RWPE2 (cell line): ENCODE measurements at regions not wholly inside any gene's neighbourhood (a gene's known extent, or its start where the extent isn't known, plus 50 kb on each side); places are given as distances from the start of the nearest gene placed in this dataset.

Experiments used
- ATAC-seq: fragments of 200-7000 bp; cut with Tn5 transposase; 3 replicates; pipeline ENCODE4 v1.9.1; 2021; ENCODE audit warnings: low read depth
- DNase-seq: peaks from one replicate; pipeline ENCODE4 v3.0.0-alpha.2; 2020; ENCODE audit warnings: low spot score
- H3K27ac ChIP-seq: fragments of 450-650 bp; 2 replicates; pipeline ENCODE4 v1.5.1; 2017; ENCODE audit warnings: mild to moderate bottlenecking; ENCODE audit not compliant: poor library complexity, severe bottlenecking
- H3K27me3 ChIP-seq: fragments of 250-450 bp; sonication (Bioruptor Pico); 2 replicates; pipeline ENCODE4 v1.5.1; 2021; ENCODE audit warnings: mild to moderate bottlenecking, moderate library complexity; ENCODE audit not compliant: insufficient read depth, poor library complexity, severe bottlenecking
- H3K36me3 ChIP-seq: fragments of 250-450 bp; sonication (Bioruptor Pico); 2 replicates; pipeline ENCODE4 v1.5.1; 2020; ENCODE audit warnings: low read depth, mild to moderate bottlenecking, moderate library complexity
- H3K4me1 ChIP-seq: fragments of 250-450 bp; sonication (Bioruptor Pico); 2 replicates; pipeline ENCODE4 v1.5.1; 2021; ENCODE audit warnings: mild to moderate bottlenecking, moderate library complexity; ENCODE audit not compliant: insufficient read depth, poor library complexity, severe bottlenecking
- H3K4me3 ChIP-seq: fragments of 250-450 bp; sonication (Bioruptor Pico); 2 replicates; pipeline ENCODE4 v1.5.1; 2021; ENCODE audit warnings: mild to moderate bottlenecking, moderate library complexity; ENCODE audit not compliant: severe bottlenecking
- H3K9me3 ChIP-seq: fragments of 250-450 bp; sonication (Bioruptor Pico); 2 replicates; pipeline ENCODE4 v1.5.1; 2021; ENCODE audit warnings: mild to moderate bottlenecking, moderate library complexity; ENCODE audit not compliant: severe bottlenecking
- CTCF ChIP-seq: fragments of 450-650 bp; IDR thresholded peaks from one replicate; pipeline ENCODE4 v1.5.1; 2017; ENCODE audit warnings: mild to moderate bottlenecking, moderate library complexity; ENCODE audit not compliant: poor library complexity, severe bottlenecking

- no peaks in the 10 kb centered on the region for H3K4me1 ChIP-seq
- no peak for TF ChIP-seq CTCF
- H3K27me3 ChIP-seq = no peaks in the 10 kb centered on the region
- H3K4me3 ChIP-seq = no peak overlapping the region
- H3K9me3 ChIP-seq = peaks cover 1% of the 10 kb centered on the region
- DNase-seq (no peak), ATAC-seq (no peak)
- no peaks in the 10 kb centered on the region for H3K36me3 ChIP-seq
- H3K27ac ChIP-seq = no peak overlapping the region
Measured at GRCh38 chr1:96918406-96918805, 196.8 kb downstream of the PTBP2 start.

GRCh38 chr1:96922181-96922580 lies 200.6 kb downstream of the PTBP2 start:
- Histone ChIP-seq H3K36me3 (no peaks in the 10 kb centered on the region), H3K27ac (no peak overlapping the region), H3K4me3 (no peak overlapping the region), H3K9me3 (peaks cover 9% of the 10 kb centered on the region), H3K4me1 (no peaks in the 10 kb centered on the region), H3K27me3 (no peaks in the 10 kb centered on the region)
- TF ChIP-seq CTCF = no peak
- ATAC-seq (no peak), DNase-seq (no peak)

GRCh38 chr1:96923753-96924152 lies 202.2 kb downstream of the PTBP2 start:
- Histone ChIP-seq H3K36me3 (no peaks in the 10 kb centered on the region), H3K4me1 (no peaks in the 10 kb centered on the region), H3K9me3 (peaks cover 9% of the 10 kb centered on the region), H3K27me3 (no peaks in the 10 kb centered on the region), H3K27ac (no peak overlapping the region), H3K4me3 (no peak overlapping the region)
- TF ChIP-seq CTCF = no peak
- no peak for DNase-seq
- no peak for ATAC-seq

GRCh38 chr1:96926176-96926575 lies 204.6 kb downstream of the PTBP2 start:
- no peak for TF ChIP-seq CTCF
- Histone ChIP-seq H3K36me3 (no peaks in the 10 kb centered on the region), H3K27me3 (no peaks in the 10 kb centered on the region), H3K4me3 (no peak overlapping the region), H3K27ac (no peak overlapping the region), H3K4me1 (no peaks in the 10 kb centered on the region), H3K9me3 (peaks cover 9% of the 10 kb centered on the region)
- DNase-seq = no peak
- ATAC-seq = no peak

- no peak for TF ChIP-seq CTCF
- Histone ChIP-seq H3K27me3 (no peaks in the 10 kb centered on the region), H3K36me3 (no peaks in the 10 kb centered on the region), H3K27ac (no peak overlapping the region), H3K4me3 (no peak overlapping the region), H3K9me3 (peaks cover 9% of the 10 kb centered on the region), H3K4me1 (no peaks in the 10 kb centered on the region)
- no peak for DNase-seq
- ATAC-seq = no peak
Measured at GRCh38 chr1:96927125-96927524, 205.5 kb downstream of the PTBP2 start.
